OCI-LY7 (cell line): ENCODE measurements at regions not wholly inside any gene's neighbourhood (a gene's known extent, or its start where the extent isn't known, plus 50 kb on each side); places are given as distances from the start of the nearest gene placed in this dataset.

ENCODE experiments used
- BruUV-seq: library from RNA; stranded (reverse); fragments of 400-500 nt; replicated peaks from 2 replicates; lab custom pipeline; 2021; lab: Mats Ljungman, UMichigan
- CTCF ChIA-PET: fragments of 300-600 bp; sonication (Branson Sonifier 250); formaldehyde crosslinking; loops from one replicate; lab custom pipeline; 2022; ENCODE audit warnings: antibody characterized with exemption; ENCODE audit not compliant: unreplicated experiment; lab: Charles Lee
- POLR2A ChIA-PET: fragments of 300-600 bp; sonication (Branson Sonifier 250); formaldehyde crosslinking; loops from one replicate; lab custom pipeline; 2022; ENCODE audit warnings: antibody characterized with exemption; lab: Charles Lee
- DNase-seq: peaks from one replicate; pipeline ENCODE4 v3.0.0-alpha.2; 2015; ENCODE audit warnings: low spot score
- H2AFZ ChIP-seq: fragments of 200-600 bp; sonication (generic), shearing (Covaris generic); 2 replicates; pipeline ENCODE4 v1.6.1; 2014; ENCODE audit warnings: mild to moderate bottlenecking, antibody characterized with exemption, low read length, moderate library complexity
- H3K27ac ChIP-seq: fragments of 200-600 bp; sonication (generic); 2 replicates; pipeline ENCODE4 v1.5.1; 2014; ENCODE audit warnings: mixed run types, low read depth, mild to moderate bottlenecking, moderate library complexity, low read length, inconsistent platforms; ENCODE audit not compliant: poor library complexity, severe bottlenecking
- H3K36me3 ChIP-seq: fragments of 200-600 bp; sonication (generic); 2 replicates; pipeline ENCODE4 v1.6.1; 2014; ENCODE audit warnings: mild to moderate bottlenecking, antibody characterized with exemption, low read length, moderate library complexity, mixed read lengths; ENCODE audit not compliant: insufficient read depth
- H3K4me1 ChIP-seq: fragments of 200-600 bp; sonication (generic); 2 replicates; pipeline ENCODE4 v1.5.1; 2014; ENCODE audit warnings: mild to moderate bottlenecking, low read length; ENCODE audit not compliant: insufficient read depth, poor library complexity, severe bottlenecking
- H3K4me2 ChIP-seq: fragments of 200-600 bp; sonication (generic); 2 replicates; pipeline ENCODE4 v1.6.1; 2014; ENCODE audit warnings: mild to moderate bottlenecking, low read length
- H3K4me3 ChIP-seq: fragments of 200-600 bp; sonication (generic); 2 replicates; pipeline ENCODE4 v1.5.1; 2014; ENCODE audit warnings: mild to moderate bottlenecking, low read depth, low read length; ENCODE audit not compliant: poor library complexity, severe bottlenecking
- H3K79me2 ChIP-seq: fragments of 200-600 bp; sonication (generic); 2 replicates; pipeline ENCODE4 v1.6.1; 2016; ENCODE audit warnings: low read depth, mild to moderate bottlenecking, low read length, moderate library complexity, mixed read lengths; ENCODE audit not compliant: insufficient read depth
- H3K9me2 ChIP-seq: fragments of 200-600 bp; sonication (generic); 2 replicates; pipeline ENCODE4 v1.6.1; 2016; ENCODE audit warnings: mild to moderate bottlenecking, low read length, mixed read lengths; ENCODE audit not compliant: insufficient read depth
- H3K9me3 ChIP-seq: fragments of 200-600 bp; sonication (generic); 2 replicates; pipeline ENCODE4 v1.6.1; 2014; ENCODE audit warnings: mild to moderate bottlenecking, mixed run types, low read length, mixed read lengths
- H4K20me1 ChIP-seq: fragments of 200-600 bp; sonication (generic); 2 replicates; pipeline ENCODE4 v1.6.1; 2014; ENCODE audit warnings: mild to moderate bottlenecking, antibody characterized with exemption, low read length, moderate library complexity, mixed read lengths; ENCODE audit not compliant: insufficient read depth
- CTCF ChIP-seq: fragments of 200-600 bp; sonication (generic); conservative IDR thresholded peaks from 2 replicates; pipeline ENCODE4 v1.5.1; 2014; ENCODE audit warnings: mild to moderate bottlenecking, antibody characterized with exemption, low read length, moderate library complexity, mixed read lengths
- EZH2phosphoT487 ChIP-seq: fragments of 200-600 bp; sonication (generic); IDR thresholded peaks from 2 replicates; pipeline ENCODE4 v1.6.1; 2018; ENCODE audit warnings: low read depth, borderline replicate concordance, mild to moderate bottlenecking, mixed run types, antibody characterized with exemption, low read length, moderate library complexity, mixed read lengths
- intact Hi-C: fragments of 100-400 bp; cut with micrococcal nuclease; formaldehyde crosslinking; loops from one replicate; pipeline ENCODE4 v1.10.0; 2022; ENCODE audit not compliant: unreplicated experiment

GRCh38 chr21:22791376-22791775 lies 1793.2 kb downstream of the NCAM2 start:
- Histone ChIP-seq H3K9me3 (no peaks in the 10 kb centered on the region), H3K4me2 (no peak overlapping the region), H3K79me2 (no peaks in the 10 kb centered on the region), H4K20me1 (no peaks in the 10 kb centered on the region), H3K9me2 (no peaks in the 10 kb centered on the region), H3K36me3 (no peaks in the 10 kb centered on the region), H3K4me3 (no peak overlapping the region), H2AFZ (no peak overlapping the region), H3K27ac (no peak overlapping the region), H3K4me1 (no peaks in the 10 kb centered on the region)
- intact Hi-C loops, result loop anchor here (5.0 kb wide), 1 partner anchor 1624 kb away; no protein-coding TSS in a partner anchor
- POLR2A ChIA-PET, result interaction anchor here (1.0 kb wide), 1 partner anchor 25 kb away, joined by 3 read pairs; no protein-coding TSS in a partner anchor
- BruUV-seq, result no TSS peak
- CTCF ChIA-PET, result no interaction called here
- no peak for TF ChIP-seq EZH2phosphoT487
- TF ChIP-seq CTCF, result no peak
- DNase-seq, result no peak

- no peaks in the 10 kb centered on the region for H3K9me3 ChIP-seq
- H4K20me1 ChIP-seq, result no peaks in the 10 kb centered on the region
- BruUV-seq, result no TSS peak
- H3K79me2 ChIP-seq, result no peaks in the 10 kb centered on the region
- H3K36me3 ChIP-seq, result no peaks in the 10 kb centered on the region
- CTCF ChIA-PET, result no interaction called here
- H3K27ac ChIP-seq, result no peak overlapping the region
- no peaks in the 10 kb centered on the region for H3K4me1 ChIP-seq
- no peak overlapping the region for H3K4me3 ChIP-seq
- POLR2A ChIA-PET, result interaction anchor here (0.5 to 1.0 kb wide), 3 partner anchors 26 to 629 kb away, joined by 3 read pairs; no protein-coding TSS in a partner anchor
- intact Hi-C loops, result loop anchor here (2.0 to 5.0 kb wide), 2 partner anchors 1625 to 1793 kb away; partner anchors contain the start of gene NCAM2
- no peak overlapping the region for H3K4me2 ChIP-seq
- TF ChIP-seq CTCF (peak; percentile 92), EZH2phosphoT487 (no peak)
- H2AFZ ChIP-seq, result no peak overlapping the region
- peak; percentile 64 for DNase-seq
- no peaks in the 10 kb centered on the region for H3K9me2 ChIP-seq
Observed at GRCh38 chr21:22791986-22792560, 1793.9 kb downstream of the NCAM2 start.

- H3K9me3 ChIP-seq, result no peaks in the 10 kb centered on the region
- ChIA-PET POLR2A (interaction anchor here (0.8 kb wide), 1 partner anchor 1454 kb away, joined by 3 read pairs; no protein-coding TSS in a partner anchor), CTCF (no interaction called here)
- no peak overlapping the region for H3K27ac ChIP-seq
- no peak overlapping the region for H3K4me3 ChIP-seq
- H3K4me1 ChIP-seq, result no peaks in the 10 kb centered on the region
- no peak overlapping the region for H3K4me2 ChIP-seq
- no peaks in the 10 kb centered on the region for H3K9me2 ChIP-seq
- H3K36me3 ChIP-seq, result no peaks in the 10 kb centered on the region
- BruUV-seq, result no TSS peak
- no peaks in the 10 kb centered on the region for H4K20me1 ChIP-seq
- intact Hi-C loops, result no loop called here
- DNase-seq, result no peak
- H3K79me2 ChIP-seq, result no peaks in the 10 kb centered on the region
- TF ChIP-seq EZH2phosphoT487, result no peak
- TF ChIP-seq CTCF, result no peak
- no peak overlapping the region for H2AFZ ChIP-seq
Observed at GRCh38 chr21:22795091-22795490, 1796.9 kb downstream of the NCAM2 start.
